ENCODE measurements at regions not wholly inside any gene's neighbourhood (a gene's known extent, or its start where the extent isn't known, plus 50 kb on each side); places are given as distances from the start of the nearest gene placed in this dataset.

DNA sequence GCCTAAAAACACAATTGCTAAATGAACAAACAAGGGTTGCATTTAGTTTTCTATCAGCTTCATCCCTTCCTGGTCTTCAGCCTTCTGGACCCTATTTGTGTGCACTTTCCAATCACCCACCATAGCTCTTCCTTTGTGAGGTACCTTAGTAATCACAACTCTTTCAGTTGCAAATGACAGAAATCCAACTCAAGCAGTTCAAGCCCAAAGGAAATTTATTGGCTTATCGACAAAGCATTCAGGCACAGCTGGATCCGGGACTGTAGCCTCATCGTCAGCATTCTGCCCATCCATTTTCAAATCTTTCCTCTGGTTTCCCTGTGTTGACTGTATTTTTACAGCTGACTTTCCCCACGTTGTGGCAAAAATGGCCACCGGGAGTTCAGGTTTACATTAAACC is 148.6 kb upstream of the VASH1 start:
- no peak overlapping the region for H2AFZ ChIP-seq (ENCODE audit: low read length)
- no peak for DNase-seq
- H3K79me2 ChIP-seq (ENCODE audit: low read length), result no peaks in the 10 kb centered on the region
- no peak overlapping the region for H3K27ac ChIP-seq (ENCODE audit: low read length)
- H3K4me3 ChIP-seq (ENCODE audit: low read length), result no peak overlapping the region
- no peaks in the 10 kb centered on the region for H4K20me1 ChIP-seq (ENCODE audit: insufficient read depth, low read length)
- H3K9ac ChIP-seq (ENCODE audit: low read length), result no peak overlapping the region
- no peaks in the 10 kb centered on the region for H3K9me2 ChIP-seq (replicated peaks; ENCODE audit: insufficient read depth, low read length)
- no peak overlapping the region for H3K4me2 ChIP-seq (ENCODE audit: low read depth, low read length)
- no peaks in the 10 kb centered on the region for H3K36me3 ChIP-seq (replicated peaks; ENCODE audit: insufficient read depth, low read length)
- no peaks in the 10 kb centered on the region for H3F3A ChIP-seq (ENCODE audit: insufficient read depth, low read length)
- no peaks in the 10 kb centered on the region for H3K9me3 ChIP-seq (replicated peaks; ENCODE audit: insufficient read depth, low read length)
- TF ChIP-seq EZH2phosphoT487 (IDR thresholded peaks at IDR 0.05; ENCODE audit: low read length) (no peak), EZH2 (optimal IDR thresholded peaks at IDR 0.05; ENCODE audit: low read depth, low read length) (no peak)
- TF ChIP-seq, protein P1, sequence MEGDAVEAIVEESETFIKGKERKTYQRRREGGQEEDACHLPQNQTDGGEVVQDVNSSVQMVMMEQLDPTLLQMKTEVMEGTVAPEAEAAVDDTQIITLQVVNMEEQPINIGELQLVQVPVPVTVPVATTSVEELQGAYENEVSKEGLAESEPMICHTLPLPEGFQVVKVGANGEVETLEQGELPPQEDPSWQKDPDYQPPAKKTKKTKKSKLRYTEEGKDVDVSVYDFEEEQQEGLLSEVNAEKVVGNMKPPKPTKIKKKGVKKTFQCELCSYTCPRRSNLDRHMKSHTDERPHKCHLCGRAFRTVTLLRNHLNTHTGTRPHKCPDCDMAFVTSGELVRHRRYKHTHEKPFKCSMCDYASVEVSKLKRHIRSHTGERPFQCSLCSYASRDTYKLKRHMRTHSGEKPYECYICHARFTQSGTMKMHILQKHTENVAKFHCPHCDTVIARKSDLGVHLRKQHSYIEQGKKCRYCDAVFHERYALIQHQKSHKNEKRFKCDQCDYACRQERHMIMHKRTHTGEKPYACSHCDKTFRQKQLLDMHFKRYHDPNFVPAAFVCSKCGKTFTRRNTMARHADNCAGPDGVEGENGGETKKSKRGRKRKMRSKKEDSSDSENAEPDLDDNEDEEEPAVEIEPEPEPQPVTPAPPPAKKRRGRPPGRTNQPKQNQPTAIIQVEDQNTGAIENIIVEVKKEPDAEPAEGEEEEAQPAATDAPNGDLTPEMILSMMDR (IDR thresholded peaks at IDR 0.05; ENCODE audit: low read length), result no peak
- H3K27me3 ChIP-seq (replicated peaks; ENCODE audit: insufficient read depth, low read length), result no peaks in the 10 kb centered on the region
- H3K4me1 ChIP-seq (ENCODE audit: low read length), result no peaks in the 10 kb centered on the region

DNA sequence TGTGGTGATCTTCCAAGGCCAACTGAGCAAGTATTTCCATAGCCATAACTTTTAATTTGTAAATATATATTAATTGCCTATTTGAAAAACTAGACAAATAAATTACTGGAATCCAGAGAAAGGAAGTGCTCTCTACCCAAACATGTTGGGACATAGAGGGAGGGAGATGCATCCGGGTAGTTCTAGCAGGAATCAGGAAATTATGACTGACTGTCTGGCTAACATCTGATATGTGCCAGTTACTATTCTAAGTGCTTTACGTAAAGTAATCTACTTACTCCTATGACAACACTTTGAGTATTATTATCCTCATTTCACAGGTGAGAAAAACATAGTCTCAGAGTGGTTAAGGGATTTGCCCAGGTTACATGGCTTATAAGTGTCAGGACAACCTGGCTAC is 147.7 kb upstream of the VASH1 start:
- no peaks in the 10 kb centered on the region for H3K27me3 ChIP-seq (replicated peaks; ENCODE audit: insufficient read depth, low read length)
- no peak overlapping the region for H3K9ac ChIP-seq (ENCODE audit: low read length)
- H3K4me2 ChIP-seq (ENCODE audit: low read depth, low read length), result no peak overlapping the region
- no peak overlapping the region for H3K27ac ChIP-seq (ENCODE audit: low read length)
- H3K4me1 ChIP-seq (ENCODE audit: low read length), result no peaks in the 10 kb centered on the region
- no peak for DNase-seq
- no peaks in the 10 kb centered on the region for H4K20me1 ChIP-seq (ENCODE audit: insufficient read depth, low read length)
- no peak overlapping the region for H3K4me3 ChIP-seq (ENCODE audit: low read length)
- no peaks in the 10 kb centered on the region for H3K9me2 ChIP-seq (replicated peaks; ENCODE audit: insufficient read depth, low read length)
- no peaks in the 10 kb centered on the region for H3K36me3 ChIP-seq (replicated peaks; ENCODE audit: insufficient read depth, low read length)
- H2AFZ ChIP-seq (ENCODE audit: low read length), result no peak overlapping the region
- H3K79me2 ChIP-seq (ENCODE audit: low read length), result no peaks in the 10 kb centered on the region
- TF ChIP-seq, protein P1 (IDR thresholded peaks at IDR 0.05; ENCODE audit: low read length), result no peak
- no peak for TF ChIP-seq EZH2phosphoT487 (IDR thresholded peaks at IDR 0.05; ENCODE audit: low read length)
- TF ChIP-seq EZH2 (optimal IDR thresholded peaks at IDR 0.05; ENCODE audit: low read depth, low read length), result no peak
- no peaks in the 10 kb centered on the region for H3K9me3 ChIP-seq (replicated peaks; ENCODE audit: insufficient read depth, low read length)
- H3F3A ChIP-seq (ENCODE audit: insufficient read depth, low read length), result no peaks in the 10 kb centered on the region

DNA sequence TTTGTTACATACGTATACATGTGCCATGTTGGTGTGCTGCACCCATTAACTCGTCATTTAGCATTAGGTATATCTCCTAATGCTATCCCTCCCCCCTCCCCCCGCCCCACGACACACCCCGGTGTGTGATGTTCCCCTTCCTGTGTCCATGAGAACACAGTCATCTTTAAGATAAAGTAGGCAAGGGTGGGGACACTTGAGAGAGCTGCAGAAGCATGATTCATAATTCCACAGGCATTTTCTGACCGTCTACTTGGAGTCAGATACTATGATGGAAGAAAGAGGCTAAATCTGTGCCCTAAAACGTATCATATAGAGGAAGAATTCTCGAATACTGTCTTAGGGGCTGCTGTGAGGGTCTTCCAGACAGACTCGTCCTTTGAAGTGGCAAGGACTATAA is 145.9 kb upstream of the VASH1 start:
- TF ChIP-seq EZH2 (optimal IDR thresholded peaks at IDR 0.05; ENCODE audit: low read depth, low read length) (no peak), EZH2phosphoT487 (IDR thresholded peaks at IDR 0.05; ENCODE audit: low read length) (no peak)
- TF ChIP-seq, protein P1 (IDR thresholded peaks at IDR 0.05; ENCODE audit: low read length), result no peak
- Histone ChIP-seq H3K9ac (ENCODE audit: low read length) (no peak overlapping the region), H3K27me3 (replicated peaks; ENCODE audit: insufficient read depth, low read length) (no peaks in the 10 kb centered on the region)

More for the DNA sequence above, 145.9 kb upstream of the VASH1 start:
- Histone ChIP-seq H3K27ac (ENCODE audit: low read length) (no peak overlapping the region), H3K9me3 (replicated peaks; ENCODE audit: insufficient read depth, low read length) (no peaks in the 10 kb centered on the region), H3K79me2 (ENCODE audit: low read length) (no peaks in the 10 kb centered on the region), H2AFZ (ENCODE audit: low read length) (no peak overlapping the region), H3K4me3 (ENCODE audit: low read length) (no peak overlapping the region), H4K20me1 (ENCODE audit: insufficient read depth, low read length) (no peaks in the 10 kb centered on the region), H3K9me2 (replicated peaks; ENCODE audit: insufficient read depth, low read length) (no peaks in the 10 kb centered on the region), H3K4me2 (ENCODE audit: low read depth, low read length) (no peak overlapping the region), H3K36me3 (replicated peaks; ENCODE audit: insufficient read depth, low read length) (no peaks in the 10 kb centered on the region), H3K4me1 (ENCODE audit: low read length) (no peaks in the 10 kb centered on the region), H3F3A (ENCODE audit: insufficient read depth, low read length) (no peaks in the 10 kb centered on the region)
- DNase-seq, result no peak

Measured in MM.1S (cell line).